ENCODE measurements at regions not wholly inside any gene's neighbourhood (a gene's known extent, or its start where the extent isn't known, plus 50 kb on each side); places are given as distances from the start of the nearest gene placed in this dataset.

DNA sequence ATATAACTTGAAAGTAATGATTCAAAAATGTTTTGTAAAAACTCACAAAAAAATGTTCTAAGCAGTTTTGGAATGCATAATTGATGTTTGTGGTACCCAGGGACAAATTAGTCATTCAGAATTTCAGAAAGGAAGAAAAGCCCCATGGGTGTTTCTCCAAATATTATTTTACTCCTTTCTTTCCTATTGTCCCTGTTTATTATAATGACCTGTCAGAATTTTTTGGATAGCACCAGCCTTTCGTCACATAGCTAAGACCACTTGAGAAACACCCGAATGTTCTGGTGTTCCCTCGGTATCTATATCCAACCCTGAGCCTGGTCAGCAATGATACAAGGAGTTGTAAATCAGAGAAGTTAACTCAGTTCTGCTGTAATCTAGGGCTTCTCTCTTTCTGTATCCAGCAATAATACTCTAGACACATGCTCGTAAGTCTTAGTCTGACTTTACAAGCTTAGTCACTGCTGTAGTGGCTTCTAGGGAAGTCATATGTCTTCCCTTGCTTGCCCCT lies 64.8 kb upstream of the MEOX2 start:
- DNase-seq (ENCODE audit: low read depth) = peak; percentile 26
- H3K4me3 ChIP-seq (ENCODE audit: low read depth, low read length) = no peak overlapping the region
- no peak for TF ChIP-seq CTCF (IDR thresholded peaks at IDR 0.05; ENCODE audit: insufficient read depth, low read depth, low read length)

- H3K4me3 ChIP-seq (ENCODE audit: low read depth, low read length) = no peak overlapping the region
- no peak for TF ChIP-seq CTCF (IDR thresholded peaks at IDR 0.05; ENCODE audit: insufficient read depth, low read depth, low read length)
- DNase-seq (ENCODE audit: low read depth) = no peak
Observed at GRCh38 chr7:15750727-15751126, 64.2 kb upstream of the MEOX2 start.

DNA sequence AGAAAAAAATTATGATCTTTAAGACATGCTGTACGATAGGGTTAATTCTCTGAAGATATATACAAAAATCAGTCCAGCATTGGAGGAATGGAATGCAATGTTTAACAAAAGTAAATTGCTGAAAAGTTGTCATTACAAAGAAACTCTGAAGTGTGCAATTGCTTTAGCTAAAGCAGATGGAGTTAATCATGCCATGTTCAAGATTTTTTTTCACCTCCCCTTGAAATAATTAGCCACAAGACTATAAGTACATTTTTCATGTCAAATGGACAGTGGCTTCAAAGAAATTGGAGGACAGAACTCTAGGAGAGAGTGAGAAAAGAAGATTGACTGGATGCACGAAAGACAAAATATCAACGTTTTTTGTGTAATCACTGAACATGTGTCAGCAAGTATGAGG lies 63.1 kb upstream of the MEOX2 start:
- H3K4me3 ChIP-seq (ENCODE audit: low read depth, low read length) = no peak overlapping the region
- no peak for DNase-seq (ENCODE audit: low read depth)
- no peak for TF ChIP-seq CTCF (IDR thresholded peaks at IDR 0.05; ENCODE audit: insufficient read depth, low read depth, low read length)

DNA sequence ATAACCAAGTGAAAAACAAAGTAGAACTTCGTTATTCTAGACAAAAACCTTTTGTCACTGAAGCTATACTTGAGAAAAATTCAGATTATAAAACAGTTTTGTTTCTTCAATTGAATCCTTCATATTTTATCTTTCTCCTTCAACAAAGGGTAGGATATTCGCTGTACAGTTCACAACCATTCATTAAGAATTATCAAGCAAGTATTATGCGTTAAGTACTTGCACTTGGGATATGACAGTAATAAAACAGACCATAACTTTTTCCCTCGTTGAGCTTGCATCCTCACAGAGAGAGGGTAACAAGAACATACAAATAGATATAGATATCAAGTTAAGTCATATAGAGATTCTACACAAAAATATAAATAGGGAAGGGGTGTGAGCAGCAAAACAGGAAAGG lies 61.2 kb upstream of the MEOX2 start:
- DNase-seq (ENCODE audit: low read depth) = no peak
- no peak overlapping the region for H3K4me3 ChIP-seq (ENCODE audit: low read depth, low read length)
- TF ChIP-seq CTCF (IDR thresholded peaks at IDR 0.05; ENCODE audit: insufficient read depth, low read depth, low read length) = no peak

DNA sequence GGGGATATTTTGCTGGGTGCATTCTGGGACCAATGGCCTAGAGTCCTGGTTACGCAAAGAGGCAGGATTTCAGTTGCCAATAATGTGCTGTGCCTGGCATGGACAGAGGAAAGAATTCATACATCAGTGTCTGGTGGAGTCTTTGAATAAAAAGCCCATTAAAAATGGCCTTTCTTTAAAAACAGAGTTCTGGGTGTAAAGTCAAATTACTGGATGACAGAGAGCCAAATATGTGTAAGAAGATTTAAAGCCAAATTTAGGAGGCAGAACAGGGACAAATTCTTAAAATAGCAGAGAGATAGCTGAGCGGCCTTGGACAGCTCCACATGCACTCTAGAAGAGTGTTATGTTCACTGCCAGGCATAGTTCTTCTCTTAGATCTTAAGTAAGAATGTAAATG lies 60.8 kb upstream of the MEOX2 start:
- TF ChIP-seq CTCF (IDR thresholded peaks at IDR 0.05; ENCODE audit: insufficient read depth, low read depth, low read length) = no peak
- H3K4me3 ChIP-seq (ENCODE audit: low read depth, low read length) = no peak overlapping the region
- DNase-seq (ENCODE audit: low read depth) = peak; percentile 21

DNA sequence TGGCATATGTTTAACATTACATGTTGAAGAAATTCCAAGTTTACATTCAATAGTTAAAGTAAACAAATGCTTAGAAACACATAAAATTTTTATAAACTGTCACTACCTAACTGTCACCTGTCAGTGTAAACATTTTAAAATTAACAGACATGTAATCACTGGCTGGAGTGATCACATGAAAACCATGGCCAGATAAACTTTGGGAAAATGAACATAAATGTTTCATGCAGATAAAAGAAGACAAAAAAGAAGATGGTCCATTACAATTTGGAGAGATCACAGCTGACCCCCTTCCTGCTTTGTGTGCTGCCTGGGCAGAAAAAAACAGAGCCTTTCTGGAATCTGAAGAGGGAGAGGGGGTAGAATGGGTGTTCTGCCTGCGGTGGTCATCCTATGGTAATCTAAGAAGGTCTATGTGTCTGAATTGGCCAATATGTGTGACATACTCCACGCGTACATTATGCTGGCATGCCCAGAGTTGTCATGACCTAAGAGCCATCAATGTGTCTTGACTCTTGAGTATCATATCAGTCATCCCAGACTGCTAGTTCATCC lies 57.5 kb upstream of the MEOX2 start:
- TF ChIP-seq CTCF (IDR thresholded peaks at IDR 0.05; ENCODE audit: insufficient read depth, low read depth, low read length) = no peak
- no peak overlapping the region for H3K4me3 ChIP-seq (ENCODE audit: low read depth, low read length)
- no peak for DNase-seq (ENCODE audit: low read depth)

GRCh38 chr7:15737601-15738000 lies 51.1 kb upstream of the MEOX2 start:
- no peak overlapping the region for H3K4me3 ChIP-seq (ENCODE audit: low read depth, low read length)
- no peak for DNase-seq (ENCODE audit: low read depth)
- TF ChIP-seq CTCF (IDR thresholded peaks at IDR 0.05; ENCODE audit: insufficient read depth, low read depth, low read length) = no peak

Measured in fibroblast of villous mesenchyme (primary cell).